ENCODE measurements at regions not wholly inside any gene's neighbourhood (a gene's known extent, or its start where the extent isn't known, plus 50 kb on each side); places are given as distances from the start of the nearest gene placed in this dataset.
"Not testable (repeated sequence)": the region's sequence is repeated elsewhere in the genome, so short reads cannot be mapped to it uniquely, and the experiment has no call there.

- no peak for DNase-seq (ENCODE audit: low read depth)
- TF ChIP-seq CTCF (IDR thresholded peaks at IDR 0.05; ENCODE audit: control insufficient read depth, insufficient read depth, low read depth, low read length, missing control alignments), result no peak
Observed at GRCh38 chr2:52340171-52340570, 1308.2 kb upstream of the NRXN1 start.

GRCh38 chr2:52337786-52338185 lies 1305.9 kb upstream of the NRXN1 start:
- not testable (repeated sequence) for DNase-seq (ENCODE audit: low read depth); H3K4me3 ChIP-seq (ENCODE audit: control insufficient read depth, low read depth, low read length)

More at GRCh38 chr2:52340171-52340570, 1308.2 kb upstream of the NRXN1 start:
- H3K4me3 ChIP-seq (ENCODE audit: control insufficient read depth, low read depth, low read length), result no peak overlapping the region

GRCh38 chr2:52336951-52337350 lies 1305.0 kb upstream of the NRXN1 start:
- no peak for TF ChIP-seq CTCF (IDR thresholded peaks at IDR 0.05; ENCODE audit: control insufficient read depth, insufficient read depth, low read depth, low read length, missing control alignments)
- no peak for DNase-seq (ENCODE audit: low read depth)
- H3K4me3 ChIP-seq (ENCODE audit: control insufficient read depth, low read depth, low read length), result no peak overlapping the region

- no peak overlapping the region for H3K4me3 ChIP-seq (ENCODE audit: control insufficient read depth, low read depth, low read length)
- DNase-seq (ENCODE audit: low read depth), result no peak
- no peak for TF ChIP-seq CTCF (IDR thresholded peaks at IDR 0.05; ENCODE audit: control insufficient read depth, insufficient read depth, low read depth, low read length, missing control alignments)
Observed at GRCh38 chr2:52335727-52336126, 1303.8 kb upstream of the NRXN1 start.

- TF ChIP-seq CTCF (IDR thresholded peaks at IDR 0.05; ENCODE audit: control insufficient read depth, insufficient read depth, low read depth, low read length, missing control alignments), result no peak
- DNase-seq (ENCODE audit: low read depth), result no peak
- no peak overlapping the region for H3K4me3 ChIP-seq (ENCODE audit: control insufficient read depth, low read depth, low read length)
Observed at GRCh38 chr2:52334185-52334584, 1302.3 kb upstream of the NRXN1 start.

GRCh38 chr2:52327641-52328040 lies 1295.7 kb upstream of the NRXN1 start:
- H3K4me3 ChIP-seq (ENCODE audit: control insufficient read depth, low read depth, low read length), result no peak overlapping the region
- no peak for TF ChIP-seq CTCF (IDR thresholded peaks at IDR 0.05; ENCODE audit: control insufficient read depth, insufficient read depth, low read depth, low read length, missing control alignments)
- DNase-seq (ENCODE audit: low read depth), result no peak

- TF ChIP-seq CTCF (IDR thresholded peaks at IDR 0.05; ENCODE audit: control insufficient read depth, insufficient read depth, low read depth, low read length, missing control alignments), result no peak
- DNase-seq (ENCODE audit: low read depth), result no peak
- no peak overlapping the region for H3K4me3 ChIP-seq (ENCODE audit: control insufficient read depth, low read depth, low read length)
Observed at GRCh38 chr2:52314231-52314630, 1282.3 kb upstream of the NRXN1 start.
